Umbilical cord (tissue), 1 donor: ENCODE measurements at regions not wholly inside any gene's neighbourhood (a gene's known extent, or its start where the extent isn't known, plus 50 kb on each side); places are given as distances from the start of the nearest gene placed in this dataset.
"Not testable (repeated sequence)": the region's sequence is repeated elsewhere in the genome, so short reads cannot be mapped to it uniquely, and the experiment has no call there.

ENCODE experiments used
- DNase-seq: peaks from one replicate; pipeline ENCODE4 v3.0.0-alpha.2; 2015; ENCODE audit warnings: low spot score

- DNase-seq: no peak
These were observed 83.9 kb upstream of the SIPA1L2 start for GRCh38 chr1:232713785-232714184.

- DNase-seq: no peak
These were observed 85.2 kb upstream of the SIPA1L2 start for GRCh38 chr1:232715154-232715553.

- not testable (repeated sequence) for DNase-seq
These were observed 87.3 kb upstream of the MAP10 start for GRCh38 chr1:232717911-232718310.

- no peak for DNase-seq
These were observed 86.0 kb upstream of the MAP10 start for GRCh38 chr1:232718928-232719927.

GRCh38 chr1:232722626-232723025, 82.6 kb upstream of the MAP10 start:
- no peak for DNase-seq

GRCh38 chr1:232725305-232726047, 79.7 kb upstream of the MAP10 start:
- no peak for DNase-seq

- no peak for DNase-seq
These were observed 79.0 kb upstream of the MAP10 start for GRCh38 chr1:232726048-232726779.

GRCh38 chr1:232728507-232729263, 76.5 kb upstream of the MAP10 start:
- peak; percentile 80 for DNase-seq

GRCh38 chr1:232732344-232732910, 72.8 kb upstream of the MAP10 start:
- DNase-seq: no peak

GRCh38 chr1:232737917-232738316, 67.3 kb upstream of the MAP10 start:
- DNase-seq: no peak

- no peak for DNase-seq
These were observed 61.2 kb upstream of the MAP10 start for GRCh38 chr1:232743999-232744398.

GRCh38 chr1:232744847-232745246, 60.4 kb upstream of the MAP10 start:
- no peak for DNase-seq

GRCh38 chr1:232745698-232746097, 59.5 kb upstream of the MAP10 start:
- not testable (repeated sequence) for DNase-seq

- DNase-seq: no peak
These were observed 56.3 kb upstream of the MAP10 start for GRCh38 chr1:232748910-232749368.

- no peak for DNase-seq
These were observed 53.6 kb upstream of the MAP10 start for GRCh38 chr1:232751393-232752140.

GRCh38 chr1:232752365-232752764, 52.9 kb upstream of the MAP10 start:
- DNase-seq: no peak

GRCh38 chr1:232754930-232755329, 50.3 kb upstream of the MAP10 start:
- no peak for DNase-seq
